ENCODE measurements at regions not wholly inside any gene's neighbourhood (a gene's known extent, or its start where the extent isn't known, plus 50 kb on each side); places are given as distances from the start of the nearest gene placed in this dataset.
"Not testable (repeated sequence)": the region's sequence is repeated elsewhere in the genome, so short reads cannot be mapped to it uniquely, and the experiment has no call there.

DNA sequence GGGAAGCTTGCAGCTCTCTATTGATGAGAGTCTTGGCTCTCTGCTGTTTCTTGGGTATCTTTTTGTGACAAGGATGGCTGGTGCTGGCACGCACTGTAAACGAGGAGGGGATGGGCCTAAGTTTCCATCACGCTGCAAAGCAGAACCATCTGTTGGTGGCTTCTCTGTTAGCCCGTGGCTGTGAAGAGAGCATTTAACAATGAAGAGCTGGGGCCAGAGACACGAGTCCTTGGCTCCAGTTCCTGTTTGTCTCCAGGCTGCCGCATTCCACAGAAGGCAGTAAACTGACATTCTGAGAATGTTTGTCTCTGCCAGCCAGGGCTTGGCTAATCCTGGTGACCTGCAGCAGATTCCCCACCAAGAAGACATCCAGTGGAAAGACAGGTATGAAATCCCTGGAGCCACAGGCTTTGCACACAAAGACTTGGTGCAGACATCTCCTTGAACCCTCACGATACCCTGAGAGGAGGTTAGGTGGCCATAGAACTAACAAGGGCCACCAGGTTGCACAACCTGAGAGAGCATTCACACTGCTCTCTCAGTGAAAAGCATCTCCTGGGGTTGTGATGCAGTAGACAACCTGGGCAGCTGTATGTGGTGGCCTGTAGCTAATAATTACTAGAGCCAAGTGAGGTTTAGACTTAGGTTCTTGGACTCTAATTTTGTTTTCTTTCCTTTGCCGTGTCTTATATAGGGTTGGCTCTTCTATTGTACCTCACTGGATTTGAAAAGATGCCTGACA is 130.9 kb downstream of the ASB7 start:
- no TSS peak for BruUV-seq (replicated peaks)
- no peaks in the 10 kb centered on the region for H3K36me3 ChIP-seq (ENCODE audit: insufficient read depth, low read length, poor library complexity, severe bottlenecking)
- no peaks in the 10 kb centered on the region for H3K27me3 ChIP-seq (replicated peaks; ENCODE audit: insufficient read depth, low read depth, low read length, poor library complexity)
- H3K27ac ChIP-seq (ENCODE audit: low read depth, low read length, poor library complexity, severe bottlenecking): no peak overlapping the region
- ChIA-PET CTCF (no interaction called here), POLR2A (ENCODE audit: low non-redundant PET) (no interaction called here)
- no peak overlapping the region for H3K4me3 ChIP-seq (ENCODE audit: low read depth, low read length, poor library complexity, severe bottlenecking)
- no peaks in the 10 kb centered on the region for H3K4me1 ChIP-seq (ENCODE audit: insufficient read depth, low read length, poor library complexity, severe bottlenecking)
- TF ChIP-seq EZH2 (IDR thresholded peaks at IDR 0.05; ENCODE audit: borderline replicate concordance, low read depth, low read length, poor library complexity, severe bottlenecking): no peak
- TF ChIP-seq, protein P1, sequence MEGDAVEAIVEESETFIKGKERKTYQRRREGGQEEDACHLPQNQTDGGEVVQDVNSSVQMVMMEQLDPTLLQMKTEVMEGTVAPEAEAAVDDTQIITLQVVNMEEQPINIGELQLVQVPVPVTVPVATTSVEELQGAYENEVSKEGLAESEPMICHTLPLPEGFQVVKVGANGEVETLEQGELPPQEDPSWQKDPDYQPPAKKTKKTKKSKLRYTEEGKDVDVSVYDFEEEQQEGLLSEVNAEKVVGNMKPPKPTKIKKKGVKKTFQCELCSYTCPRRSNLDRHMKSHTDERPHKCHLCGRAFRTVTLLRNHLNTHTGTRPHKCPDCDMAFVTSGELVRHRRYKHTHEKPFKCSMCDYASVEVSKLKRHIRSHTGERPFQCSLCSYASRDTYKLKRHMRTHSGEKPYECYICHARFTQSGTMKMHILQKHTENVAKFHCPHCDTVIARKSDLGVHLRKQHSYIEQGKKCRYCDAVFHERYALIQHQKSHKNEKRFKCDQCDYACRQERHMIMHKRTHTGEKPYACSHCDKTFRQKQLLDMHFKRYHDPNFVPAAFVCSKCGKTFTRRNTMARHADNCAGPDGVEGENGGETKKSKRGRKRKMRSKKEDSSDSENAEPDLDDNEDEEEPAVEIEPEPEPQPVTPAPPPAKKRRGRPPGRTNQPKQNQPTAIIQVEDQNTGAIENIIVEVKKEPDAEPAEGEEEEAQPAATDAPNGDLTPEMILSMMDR (conservative IDR thresholded peaks at IDR 0.05; ENCODE audit: low read depth, low read length): no peak
- intact Hi-C loops (cut with micrococcal nuclease; ENCODE audit: unreplicated experiment): no loop called here
- no peaks in the 10 kb centered on the region for H3K9me3 ChIP-seq (ENCODE audit: low read depth, low read length, poor library complexity, severe bottlenecking)
- no peak for DNase-seq (ENCODE audit: low spot score)

DNA sequence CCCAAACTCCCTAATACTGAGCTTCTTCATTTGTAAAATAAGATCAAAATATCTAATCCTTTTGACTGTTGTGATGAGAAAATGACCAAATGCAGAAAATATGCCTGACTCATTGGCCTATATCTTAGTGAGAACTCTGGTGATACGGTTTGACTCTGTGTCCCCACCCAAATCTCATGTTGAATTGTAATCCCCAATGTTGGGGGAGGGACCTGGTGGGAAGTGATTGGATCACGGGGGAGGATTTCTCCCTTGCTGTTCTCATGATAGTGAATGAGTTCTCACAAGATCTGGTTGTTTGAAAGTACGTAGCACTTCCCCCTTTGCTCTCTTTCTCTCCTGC is 131.4 kb downstream of the ASB7 start:
- intact Hi-C loops (cut with micrococcal nuclease; ENCODE audit: unreplicated experiment); H3K36me3 ChIP-seq (ENCODE audit: insufficient read depth, low read length, poor library complexity, severe bottlenecking); H3K27ac ChIP-seq (ENCODE audit: low read depth, low read length, poor library complexity, severe bottlenecking); H3K27me3 ChIP-seq (replicated peaks; ENCODE audit: insufficient read depth, low read depth, low read length, poor library complexity); CTCF ChIA-PET; BruUV-seq (replicated peaks); POLR2A ChIA-PET (ENCODE audit: low non-redundant PET); H3K4me3 ChIP-seq (ENCODE audit: low read depth, low read length, poor library complexity, severe bottlenecking); H3K9me3 ChIP-seq (ENCODE audit: low read depth, low read length, poor library complexity, severe bottlenecking); H3K4me1 ChIP-seq (ENCODE audit: insufficient read depth, low read length, poor library complexity, severe bottlenecking); DNase-seq (ENCODE audit: low spot score): not testable (repeated sequence)

DNA sequence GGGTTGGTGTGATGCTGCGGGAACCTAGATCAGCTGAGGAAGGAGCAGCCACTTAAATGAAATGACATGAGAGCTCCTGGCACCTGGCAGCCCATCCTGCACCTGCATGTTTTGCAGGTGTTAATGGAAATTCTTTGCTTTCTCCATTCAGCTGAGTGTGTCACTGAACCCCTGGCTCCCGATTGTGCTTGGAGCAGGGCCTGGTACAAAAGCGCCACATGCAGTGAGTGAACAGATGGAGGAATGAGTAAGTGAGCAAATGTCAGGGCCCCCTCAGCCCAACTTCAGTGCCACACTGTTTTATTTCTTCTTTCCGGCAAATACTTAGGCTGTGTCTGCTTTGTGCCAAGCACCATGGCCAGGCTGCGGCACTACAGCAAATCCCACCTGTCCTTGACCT is 132.2 kb downstream of the ASB7 start:
- no peak for DNase-seq (ENCODE audit: low spot score)
- H3K9me3 ChIP-seq (ENCODE audit: low read depth, low read length, poor library complexity, severe bottlenecking): no peaks in the 10 kb centered on the region
- intact Hi-C loops (cut with micrococcal nuclease; ENCODE audit: unreplicated experiment): no loop called here
- TF ChIP-seq EZH2 (IDR thresholded peaks at IDR 0.05; ENCODE audit: borderline replicate concordance, low read depth, low read length, poor library complexity, severe bottlenecking): no peak
- TF ChIP-seq, protein P1 (conservative IDR thresholded peaks at IDR 0.05; ENCODE audit: low read depth, low read length): no peak
- ChIA-PET CTCF (no interaction called here), POLR2A (ENCODE audit: low non-redundant PET) (no interaction called here)
- H3K27ac ChIP-seq (ENCODE audit: low read depth, low read length, poor library complexity, severe bottlenecking): no peak overlapping the region
- BruUV-seq (replicated peaks): no TSS peak
- no peaks in the 10 kb centered on the region for H3K36me3 ChIP-seq (ENCODE audit: insufficient read depth, low read length, poor library complexity, severe bottlenecking)
- no peak overlapping the region for H3K4me3 ChIP-seq (ENCODE audit: low read depth, low read length, poor library complexity, severe bottlenecking)
- no peaks in the 10 kb centered on the region for H3K27me3 ChIP-seq (replicated peaks; ENCODE audit: insufficient read depth, low read depth, low read length, poor library complexity)
- H3K4me1 ChIP-seq (ENCODE audit: insufficient read depth, low read length, poor library complexity, severe bottlenecking): no peaks in the 10 kb centered on the region
